Fibroblast of lung (primary cell): ENCODE measurements at regions not wholly inside any gene's neighbourhood (a gene's known extent, or its start where the extent isn't known, plus 50 kb on each side); places are given as distances from the start of the nearest gene placed in this dataset.

Experiments
- DNase-seq, 2 donors: peaks; one replicate each; pipeline versions ENCODE4 v3.0.0 to v3.0.0-alpha.2; 2010; ENCODE audit warnings: low read depth in 2 of 2
- H2AFZ ChIP-seq: 2 replicates; pipeline ENCODE4 v1.5.1; 2012; ENCODE audit warnings: low read length, control low read depth, inconsistent platforms
- H3K27ac ChIP-seq: 2 replicates; pipeline ENCODE4 v1.5.1; 2011; ENCODE audit warnings: low read length, control low read depth; ENCODE audit not compliant: insufficient read depth
- H3K27me3 ChIP-seq: 2 replicates; pipeline ENCODE4 v1.5.1; 2011; ENCODE audit warnings: mild to moderate bottlenecking, low read length; ENCODE audit not compliant: control insufficient read depth, insufficient read depth
- H3K36me3 ChIP-seq: 2 replicates; pipeline ENCODE4 v1.5.1; 2011; ENCODE audit warnings: low read length; ENCODE audit not compliant: control insufficient read depth, insufficient read depth
- H3K4me1 ChIP-seq: 2 replicates; pipeline ENCODE4 v1.5.1; 2011; ENCODE audit warnings: low read length; ENCODE audit not compliant: control insufficient read depth, insufficient read depth; ENCODE audit errors: extremely low read depth
- H3K4me2 ChIP-seq: 2 replicates; pipeline ENCODE4 v1.5.1; 2011; ENCODE audit warnings: low read length, control low read depth; ENCODE audit not compliant: insufficient read depth; ENCODE audit errors: extremely low read depth
- H3K4me3 ChIP-seq, 4 experiments: fragments of 200-600 bp in 1 of 4; sonication (generic) in 1 of 4; replicated peaks in 1 of 4; 2 replicates each; pipeline ENCODE4 v1.5.1; 2011 to 2016; ENCODE audit warnings: low read length in 4 of 4, low read depth in 3 of 4, mild to moderate bottlenecking in 3 of 4, control low read depth in 2 of 4, inconsistent platforms in 1 of 4, mixed read lengths in 1 of 4; ENCODE audit not compliant: insufficient read depth in 1 of 4; ENCODE audit errors: control extremely low read depth in 1 of 4
- H3K79me2 ChIP-seq: 2 replicates; pipeline ENCODE4 v1.5.1; 2012; ENCODE audit warnings: mild to moderate bottlenecking, low read length, inconsistent platforms; ENCODE audit not compliant: control insufficient read depth, insufficient read depth
- H3K9ac ChIP-seq: 2 replicates; pipeline ENCODE4 v1.5.1; 2011; ENCODE audit warnings: mild to moderate bottlenecking, low read length, control low read depth; ENCODE audit not compliant: insufficient read depth
- H3K9me3 ChIP-seq: 2 replicates; pipeline ENCODE4 v1.5.1; 2012; ENCODE audit warnings: low read depth, low read length; ENCODE audit not compliant: control insufficient read depth, insufficient read depth
- H4K20me1 ChIP-seq: 2 replicates; pipeline ENCODE4 v1.5.1; 2011; ENCODE audit warnings: low read length; ENCODE audit not compliant: control insufficient read depth, insufficient read depth; ENCODE audit errors: extremely low read depth
- CTCF ChIP-seq, 2 donors: IDR thresholded peaks in 1 of 2; conservative IDR thresholded peaks in 1 of 2; 1 replicate in 1 of 2; 2 replicates in 1 of 2; pipeline ENCODE4 v1.5.1; 2011 to 2012; ENCODE audit warnings: low read length in 2 of 2, control low read depth in 1 of 2, inconsistent platforms in 1 of 2, low read depth in 1 of 2, mild to moderate bottlenecking in 1 of 2
- EZH2 ChIP-seq: IDR thresholded peaks from 2 replicates; pipeline ENCODE4 v1.5.1; 2012; ENCODE audit warnings: low read length, control low read depth, mild to moderate bottlenecking; ENCODE audit errors: missing control alignments

GRCh38 chr2:161031511-161031910 is 128.7 kb upstream of the TANK start:
- peak in 1 of 2 donors; percentile 50 for DNase-seq

DNA sequence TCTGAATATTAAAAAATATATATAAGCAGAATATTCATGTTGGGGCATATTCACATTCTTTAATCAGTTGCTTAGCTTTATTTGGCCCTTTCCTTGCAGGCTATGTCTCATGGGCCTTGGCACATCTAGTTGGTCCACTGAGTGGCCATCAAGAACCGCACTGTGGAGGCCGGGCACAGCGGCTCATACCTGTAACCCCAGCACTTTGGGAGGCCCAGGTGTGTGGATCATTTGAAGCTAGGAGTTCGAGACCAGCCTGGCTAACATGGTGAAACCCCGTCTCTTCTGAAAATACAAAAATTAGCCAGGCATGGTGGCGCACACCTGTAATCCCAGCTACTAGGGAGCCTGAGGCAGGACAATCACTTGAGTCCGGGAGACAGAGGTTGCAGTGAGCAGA is 127.6 kb upstream of the TANK start:
- no peak overlapping the region for H3K27ac ChIP-seq
- H3K9ac ChIP-seq = no peak overlapping the region
- peaks cover 13% of the 10 kb centered on the region for H3K4me1 ChIP-seq
- H2AFZ ChIP-seq = no peak overlapping the region
- no peaks in the 10 kb centered on the region for H3K36me3 ChIP-seq
- H3K4me3 ChIP-seq = no peak overlapping the region
- DNase-seq = no peak
- H4K20me1 ChIP-seq = no peaks in the 10 kb centered on the region
- no peaks in the 10 kb centered on the region for H3K27me3 ChIP-seq
- no peaks in the 10 kb centered on the region for H3K9me3 ChIP-seq
- no peak overlapping the region for H3K4me2 ChIP-seq
- no peak for TF ChIP-seq CTCF (conservative IDR thresholded peaks at IDR 0.05 in 1 of 2, IDR thresholded peaks at IDR 0.05 in 1 of 2; ENCODE audit: low read depth in 1 of 2, low read length in 2 of 2)
- no peak for TF ChIP-seq EZH2
- H3K79me2 ChIP-seq = no peaks in the 10 kb centered on the region

More at GRCh38 chr2:161031511-161031910, 128.7 kb upstream of the TANK start:
- no peaks in the 10 kb centered on the region for H4K20me1 ChIP-seq
- H3K4me2 ChIP-seq = no peak overlapping the region
- H3K9ac ChIP-seq = no peak overlapping the region
- no peaks in the 10 kb centered on the region for H3K79me2 ChIP-seq
- no peaks in the 10 kb centered on the region for H3K36me3 ChIP-seq
- peaks cover 13% of the 10 kb centered on the region for H3K4me1 ChIP-seq
- no peaks in the 10 kb centered on the region for H3K9me3 ChIP-seq
- TF ChIP-seq CTCF (conservative IDR thresholded peaks at IDR 0.05 in 1 of 2, IDR thresholded peaks at IDR 0.05 in 1 of 2; ENCODE audit: low read depth in 1 of 2, low read length in 2 of 2) = no peak
- TF ChIP-seq EZH2 = no peak
- H2AFZ ChIP-seq = no peak overlapping the region
- no peak overlapping the region for H3K4me3 ChIP-seq
- peak overlapping the region; percentile 86 for H3K27ac ChIP-seq
- H3K27me3 ChIP-seq = no peaks in the 10 kb centered on the region

DNA sequence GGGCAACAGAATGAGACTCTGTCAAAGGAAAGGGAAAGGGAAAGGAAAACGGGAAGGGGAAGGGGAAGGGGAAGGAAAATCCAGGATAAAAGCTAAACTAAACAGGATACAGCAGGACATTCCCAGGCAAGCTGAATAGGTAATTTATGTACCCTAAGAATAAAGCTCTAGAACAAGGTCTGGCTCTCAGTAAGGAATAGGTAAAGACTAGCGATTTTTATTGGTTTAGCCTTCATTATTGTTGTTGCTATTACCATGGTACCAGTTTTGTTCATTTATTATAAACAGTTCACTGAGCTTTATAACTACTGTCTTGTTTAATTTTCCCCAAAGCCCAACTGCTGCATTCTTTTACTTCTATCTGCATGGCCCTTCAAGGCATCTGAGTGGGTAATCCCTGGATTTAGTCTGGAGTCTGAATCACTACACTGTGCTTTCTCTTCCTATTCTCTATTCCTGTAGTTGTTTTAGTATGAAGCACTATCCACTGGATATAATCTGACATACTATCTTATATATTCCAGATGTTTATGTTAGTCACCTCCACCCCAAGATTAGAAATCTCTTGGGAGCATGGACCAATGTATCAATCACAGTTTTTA is 127.1 kb upstream of the TANK start:
- no peaks in the 10 kb centered on the region for H3K27me3 ChIP-seq
- no peak overlapping the region for H3K9ac ChIP-seq
- H2AFZ ChIP-seq = no peak overlapping the region
- H3K79me2 ChIP-seq = no peaks in the 10 kb centered on the region
- no peaks in the 10 kb centered on the region for H3K36me3 ChIP-seq
- peaks cover 13% of the 10 kb centered on the region for H3K4me1 ChIP-seq
- DNase-seq = no peak
- H3K9me3 ChIP-seq = no peaks in the 10 kb centered on the region
- H3K4me2 ChIP-seq = no peak overlapping the region
- no peak overlapping the region for H3K4me3 ChIP-seq
- no peaks in the 10 kb centered on the region for H4K20me1 ChIP-seq
- TF ChIP-seq EZH2 = no peak
- TF ChIP-seq CTCF (conservative IDR thresholded peaks at IDR 0.05 in 1 of 2, IDR thresholded peaks at IDR 0.05 in 1 of 2; ENCODE audit: low read depth in 1 of 2, low read length in 2 of 2) = no peak
- H3K27ac ChIP-seq = no peak overlapping the region
